ENCODE measurements at regions not wholly inside any gene's neighbourhood (a gene's known extent, or its start where the extent isn't known, plus 50 kb on each side); places are given as distances from the start of the nearest gene placed in this dataset.

GRCh38 chr18:65415098-65415497 lies 335.7 kb upstream of the CDH7 start:
- Mint-ChIP-seq H3K36me3 (no peaks in the 10 kb centered on the region), H3K4me3 (no peak overlapping the region), H3K27ac (no peak overlapping the region), H3K9me3 (peaks cover 3% of the 10 kb centered on the region), H3K4me1 (no peaks in the 10 kb centered on the region), H3K27me3 (no peaks in the 10 kb centered on the region)
- DNase-seq (ENCODE audit: low spot score in 2 of 2) (no peak), ATAC-seq (ENCODE audit: low read depth) (no peak)

GRCh38 chr18:65414501-65414900 lies 336.3 kb upstream of the CDH7 start:
- no peaks in the 10 kb centered on the region for H3K4me1 Mint-ChIP-seq
- no peak overlapping the region for H3K4me3 Mint-ChIP-seq
- H3K27me3 Mint-ChIP-seq: no peaks in the 10 kb centered on the region
- H3K27ac Mint-ChIP-seq: no peak overlapping the region
- H3K36me3 Mint-ChIP-seq: no peaks in the 10 kb centered on the region
- ATAC-seq (ENCODE audit: low read depth): no peak
- DNase-seq (ENCODE audit: low spot score in 2 of 2): no peak
- peaks cover 3% of the 10 kb centered on the region for H3K9me3 Mint-ChIP-seq

- ATAC-seq (ENCODE audit: low read depth): no peak
- no peak for DNase-seq (ENCODE audit: low spot score in 2 of 2)
Observed at GRCh38 chr18:65411061-65411460, 339.8 kb upstream of the CDH7 start.

GRCh38 chr18:65409261-65409660 lies 341.6 kb upstream of the CDH7 start:
- H3K27ac Mint-ChIP-seq: no peak overlapping the region
- H3K9me3 Mint-ChIP-seq: no peaks in the 10 kb centered on the region
- H3K4me3 Mint-ChIP-seq: no peak overlapping the region
- no peak for DNase-seq (ENCODE audit: low spot score in 2 of 2)
- H3K4me1 Mint-ChIP-seq: no peaks in the 10 kb centered on the region
- H3K27me3 Mint-ChIP-seq: no peaks in the 10 kb centered on the region
- H3K36me3 Mint-ChIP-seq: no peaks in the 10 kb centered on the region
- ATAC-seq (ENCODE audit: low read depth): no peak

More at GRCh38 chr18:65411061-65411460, 339.8 kb upstream of the CDH7 start:
- H3K4me1 Mint-ChIP-seq: no peaks in the 10 kb centered on the region
- no peaks in the 10 kb centered on the region for H3K9me3 Mint-ChIP-seq
- H3K4me3 Mint-ChIP-seq: no peak overlapping the region
- no peaks in the 10 kb centered on the region for H3K27me3 Mint-ChIP-seq
- H3K36me3 Mint-ChIP-seq: no peaks in the 10 kb centered on the region
- no peak overlapping the region for H3K27ac Mint-ChIP-seq

- Mint-ChIP-seq H3K36me3 (no peaks in the 10 kb centered on the region), H3K4me1 (no peaks in the 10 kb centered on the region), H3K27ac (no peak overlapping the region), H3K4me3 (no peak overlapping the region), H3K27me3 (no peaks in the 10 kb centered on the region), H3K9me3 (no peaks in the 10 kb centered on the region)
- ATAC-seq (ENCODE audit: low read depth): no peak
- DNase-seq (ENCODE audit: low spot score in 2 of 2): no peak
Observed at GRCh38 chr18:65403534-65403933, 347.3 kb upstream of the CDH7 start.

- H3K36me3 Mint-ChIP-seq: no peaks in the 10 kb centered on the region
- H3K27ac Mint-ChIP-seq: no peak overlapping the region
- H3K4me3 Mint-ChIP-seq: no peak overlapping the region
- H3K27me3 Mint-ChIP-seq: no peaks in the 10 kb centered on the region
- H3K9me3 Mint-ChIP-seq: no peaks in the 10 kb centered on the region
- no peak for ATAC-seq (ENCODE audit: low read depth)
- no peak for DNase-seq (ENCODE audit: low spot score in 2 of 2)
- H3K4me1 Mint-ChIP-seq: no peaks in the 10 kb centered on the region
Observed at GRCh38 chr18:65399091-65399490, 351.7 kb upstream of the CDH7 start.

GRCh38 chr18:65398347-65399075 lies 352.3 kb upstream of the CDH7 start:
- ATAC-seq (ENCODE audit: low read depth) (no peak), DNase-seq (ENCODE audit: low spot score in 2 of 2) (no peak)
- Mint-ChIP-seq H3K4me3 (no peak overlapping the region), H3K4me1 (no peaks in the 10 kb centered on the region), H3K27me3 (no peaks in the 10 kb centered on the region), H3K9me3 (no peaks in the 10 kb centered on the region), H3K27ac (no peak overlapping the region), H3K36me3 (no peaks in the 10 kb centered on the region)

- Mint-ChIP-seq H3K27ac (no peak overlapping the region), H3K9me3 (peaks cover 2% of the 10 kb centered on the region), H3K4me1 (no peaks in the 10 kb centered on the region), H3K36me3 (no peaks in the 10 kb centered on the region), H3K4me3 (no peak overlapping the region), H3K27me3 (no peaks in the 10 kb centered on the region)
- ATAC-seq (ENCODE audit: low read depth) (no peak), DNase-seq (ENCODE audit: low spot score in 2 of 2) (no peak)
Observed at GRCh38 chr18:65380986-65381385, 369.8 kb upstream of the CDH7 start.

- Mint-ChIP-seq H3K4me3 (no peak overlapping the region), H3K27ac (no peak overlapping the region), H3K36me3 (no peaks in the 10 kb centered on the region), H3K9me3 (peaks cover 2% of the 10 kb centered on the region), H3K27me3 (no peaks in the 10 kb centered on the region), H3K4me1 (no peaks in the 10 kb centered on the region)
- DNase-seq (ENCODE audit: low spot score in 2 of 2) (no peak), ATAC-seq (ENCODE audit: low read depth) (no peak)
Observed at GRCh38 chr18:65380571-65380970, 370.2 kb upstream of the CDH7 start.

GRCh38 chr18:65372904-65373303 lies 377.9 kb upstream of the CDH7 start:
- Mint-ChIP-seq H3K4me1 (no peaks in the 10 kb centered on the region), H3K27me3 (no peaks in the 10 kb centered on the region), H3K27ac (no peak overlapping the region), H3K36me3 (no peaks in the 10 kb centered on the region), H3K9me3 (peaks cover 3% of the 10 kb centered on the region), H3K4me3 (no peak overlapping the region)
- no peak for DNase-seq (ENCODE audit: low spot score in 2 of 2)
- no peak for ATAC-seq (ENCODE audit: low read depth)

GRCh38 chr18:65365245-65365980 lies 385.4 kb upstream of the CDH7 start:
- Mint-ChIP-seq H3K4me3 (no peak overlapping the region), H3K27me3 (no peaks in the 10 kb centered on the region), H3K36me3 (no peaks in the 10 kb centered on the region), H3K27ac (no peak overlapping the region), H3K9me3 (peaks cover 1% of the 10 kb centered on the region), H3K4me1 (no peaks in the 10 kb centered on the region)
- ATAC-seq (ENCODE audit: low read depth) (no peak), DNase-seq (ENCODE audit: low spot score in 2 of 2) (no peak)

- Mint-ChIP-seq H3K4me3 (no peak overlapping the region), H3K27me3 (no peaks in the 10 kb centered on the region), H3K4me1 (no peaks in the 10 kb centered on the region), H3K36me3 (no peaks in the 10 kb centered on the region), H3K27ac (no peak overlapping the region), H3K9me3 (peaks cover 1% of the 10 kb centered on the region)
- ATAC-seq (ENCODE audit: low read depth): no peak
- no peak for DNase-seq (ENCODE audit: low spot score in 2 of 2)
Observed at GRCh38 chr18:65363911-65364632, 386.7 kb upstream of the CDH7 start.

- no peaks in the 10 kb centered on the region for H3K36me3 Mint-ChIP-seq
- H3K4me3 Mint-ChIP-seq: no peak overlapping the region
- no peak for ATAC-seq (ENCODE audit: low read depth)
- H3K27ac Mint-ChIP-seq: no peak overlapping the region
- no peak for DNase-seq (ENCODE audit: low spot score in 2 of 2)
- H3K4me1 Mint-ChIP-seq: no peaks in the 10 kb centered on the region
- H3K27me3 Mint-ChIP-seq: no peaks in the 10 kb centered on the region
- peaks cover 1% of the 10 kb centered on the region for H3K9me3 Mint-ChIP-seq
Observed at GRCh38 chr18:65363011-65363410, 387.8 kb upstream of the CDH7 start.

GRCh38 chr18:65359479-65359878 lies 391.3 kb upstream of the CDH7 start:
- DNase-seq (ENCODE audit: low spot score in 2 of 2) (no peak), ATAC-seq (ENCODE audit: low read depth) (no peak)
- peaks cover 1% of the 10 kb centered on the region for H3K9me3 Mint-ChIP-seq
- no peaks in the 10 kb centered on the region for H3K4me1 Mint-ChIP-seq
- no peak overlapping the region for H3K4me3 Mint-ChIP-seq
- no peaks in the 10 kb centered on the region for H3K27me3 Mint-ChIP-seq
- no peak overlapping the region for H3K27ac Mint-ChIP-seq
- H3K36me3 Mint-ChIP-seq: no peaks in the 10 kb centered on the region
